Inflammatory macrophage (primary cell): ENCODE measurements at regions not wholly inside any gene's neighbourhood (a gene's known extent, or its start where the extent isn't known, plus 50 kb on each side); places are given as distances from the start of the nearest gene placed in this dataset.

Experiments
- DNase-seq, 2 donors: peaks; one replicate each; pipeline ENCODE4 v3.0.0-alpha.2; 2020 to 2022

DNA sequence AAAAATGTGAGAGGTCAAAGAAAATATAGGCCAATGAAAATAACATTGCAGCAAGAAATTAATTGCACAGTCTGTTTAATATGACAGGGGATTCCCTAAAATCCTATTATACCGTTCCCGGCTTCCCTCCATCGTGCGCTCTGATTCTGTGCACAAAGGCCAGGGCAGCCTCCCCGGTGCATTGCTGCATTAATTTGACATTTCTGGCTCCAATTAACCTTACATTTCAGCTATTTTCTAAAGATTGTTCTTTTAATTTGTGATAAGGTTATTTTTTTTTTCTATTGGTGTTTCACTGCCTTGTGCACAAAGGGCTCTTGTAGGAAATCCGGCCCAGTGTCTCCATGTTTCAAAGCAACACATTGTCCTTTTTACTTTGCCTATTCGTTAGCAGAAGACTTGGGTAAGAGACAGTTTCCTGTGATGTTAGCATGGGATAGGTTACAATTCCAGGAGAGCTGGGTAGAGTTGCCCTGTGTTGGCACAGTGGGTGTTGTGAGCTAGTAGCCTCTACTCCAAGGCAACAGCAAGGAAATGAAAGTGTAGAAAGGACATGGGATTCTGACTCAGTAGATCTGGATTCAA is 257.3 kb upstream of the IGF1R start:
- DNase-seq = no peak

DNA sequence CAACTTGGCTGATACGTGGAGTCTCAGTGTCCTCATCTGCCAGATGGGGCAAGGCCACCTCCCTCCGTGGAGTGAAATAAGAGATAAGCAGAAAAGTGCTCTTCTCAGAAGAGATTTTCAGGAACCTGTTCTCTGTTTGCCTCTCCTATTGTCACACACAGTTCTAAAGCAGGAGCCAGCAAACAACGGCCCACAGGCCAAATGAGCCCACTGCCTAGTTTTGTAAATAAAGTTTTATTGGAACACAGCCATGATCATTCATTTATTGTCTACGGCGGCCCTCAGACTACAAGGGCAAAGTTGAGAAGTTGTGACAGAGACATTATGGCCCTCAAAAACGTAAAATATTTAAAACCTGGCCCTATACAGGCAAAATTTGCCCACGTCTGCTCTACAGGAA is 256.8 kb upstream of the IGF1R start:
- DNase-seq = no peak

DNA sequence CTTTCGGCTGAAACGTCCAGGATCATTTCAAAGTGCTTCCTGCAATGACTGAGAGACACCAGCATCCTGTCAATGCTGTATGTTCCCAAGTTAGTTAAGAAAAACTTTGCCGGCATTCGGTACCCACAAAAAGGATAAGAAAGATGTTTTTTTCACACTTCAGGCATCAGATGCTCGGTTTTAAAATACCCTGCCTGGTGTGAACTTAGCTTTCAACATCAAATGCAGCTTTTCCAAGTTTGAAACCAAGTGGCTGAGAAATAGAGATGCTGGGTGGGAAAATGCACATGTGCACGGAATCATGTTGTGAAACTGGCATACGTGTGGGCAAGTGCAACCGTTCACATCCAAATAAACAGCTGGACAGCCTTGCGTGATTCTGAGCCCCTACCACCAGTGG is 254.9 kb upstream of the IGF1R start:
- no peak for DNase-seq

DNA sequence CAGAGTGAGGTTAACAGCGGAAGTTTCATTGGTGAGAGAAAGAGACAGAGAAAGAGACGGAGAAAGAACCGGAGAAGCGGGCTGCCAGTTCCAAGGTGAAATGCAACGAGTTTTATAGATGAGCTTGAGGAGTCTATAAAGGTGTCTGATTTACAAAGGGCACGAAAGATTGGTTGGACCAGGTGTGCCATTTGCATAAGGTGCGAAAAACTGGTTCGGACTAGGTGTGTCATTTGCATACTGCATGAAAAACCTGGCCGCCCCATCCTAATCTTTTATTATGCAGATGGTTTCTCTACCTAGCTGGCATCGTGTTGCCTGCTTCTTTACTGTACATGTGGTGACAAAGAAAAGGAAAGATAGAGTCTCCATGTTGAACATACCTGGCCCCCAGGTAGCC is 253.8 kb upstream of the IGF1R start:
- DNase-seq = no peak

DNA sequence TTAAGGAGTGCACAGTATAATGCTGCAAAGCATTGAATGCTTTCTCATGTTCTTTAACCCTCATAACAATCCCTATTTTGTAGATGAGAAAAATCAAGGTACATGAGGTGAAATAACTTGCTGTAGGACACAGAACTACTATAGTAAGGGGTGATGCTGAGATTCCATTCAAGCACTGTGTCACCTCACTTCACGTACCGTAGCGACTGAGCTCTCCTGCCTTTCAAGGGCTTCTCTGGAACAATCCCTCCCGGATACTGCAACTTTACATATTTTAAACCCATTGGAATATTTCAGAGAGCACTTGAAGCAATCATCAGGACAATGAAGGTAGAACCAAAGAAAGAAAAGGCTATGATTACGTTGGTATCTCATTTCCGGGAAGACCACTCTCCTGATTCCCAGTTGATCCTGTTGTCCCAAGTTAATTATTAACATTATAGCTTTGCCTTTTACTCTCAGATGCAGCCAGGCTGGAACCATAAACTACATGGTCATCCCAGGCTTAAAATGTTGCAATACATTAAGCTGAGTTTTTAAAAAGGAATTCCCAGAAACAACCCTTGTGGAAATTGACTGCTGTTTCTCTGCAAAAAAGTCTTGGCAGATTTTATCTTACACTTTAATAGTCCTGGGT is 252.2 kb upstream of the IGF1R start:
- DNase-seq = no peak

DNA sequence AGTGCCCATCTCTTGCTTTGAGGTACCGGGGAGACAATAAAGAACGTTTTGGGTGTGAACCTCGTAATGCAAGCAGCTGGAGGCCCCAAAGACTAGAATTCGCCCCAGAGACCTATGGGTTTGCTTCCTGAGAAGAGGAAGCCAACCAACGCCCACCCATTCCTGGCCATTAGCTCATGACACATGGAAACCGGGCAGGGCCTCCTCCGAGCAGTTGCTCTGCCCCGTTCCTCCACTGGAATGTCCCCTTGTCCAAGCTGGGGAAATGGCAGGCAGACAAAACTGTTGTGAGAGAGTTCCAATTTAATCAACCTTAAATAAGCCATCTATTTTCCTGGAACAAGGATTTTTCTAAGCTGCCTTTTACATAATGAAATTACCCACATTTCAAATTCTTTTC is 250.9 kb upstream of the IGF1R start:
- DNase-seq = peak in 1 of 2 donors; percentile 11

DNA sequence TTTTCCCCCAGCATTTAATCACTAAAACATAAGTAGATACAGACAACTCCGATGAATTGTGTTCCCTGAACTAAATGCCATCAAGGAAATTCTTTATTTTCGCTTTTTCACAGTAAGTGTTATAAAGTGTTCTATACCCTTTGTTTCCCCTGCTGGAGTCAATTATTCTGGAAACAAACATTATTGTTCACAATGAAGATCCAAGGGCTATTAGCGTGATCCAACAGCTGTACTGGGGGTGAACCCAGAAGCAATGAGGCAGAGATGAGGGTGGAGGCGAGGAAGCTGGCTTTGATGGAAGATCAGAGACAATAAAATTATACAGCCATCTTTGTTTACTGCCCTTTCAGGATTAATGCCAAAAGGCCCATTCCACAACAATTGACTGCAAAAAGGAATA is 250.3 kb upstream of the IGF1R start:
- no peak for DNase-seq

DNA sequence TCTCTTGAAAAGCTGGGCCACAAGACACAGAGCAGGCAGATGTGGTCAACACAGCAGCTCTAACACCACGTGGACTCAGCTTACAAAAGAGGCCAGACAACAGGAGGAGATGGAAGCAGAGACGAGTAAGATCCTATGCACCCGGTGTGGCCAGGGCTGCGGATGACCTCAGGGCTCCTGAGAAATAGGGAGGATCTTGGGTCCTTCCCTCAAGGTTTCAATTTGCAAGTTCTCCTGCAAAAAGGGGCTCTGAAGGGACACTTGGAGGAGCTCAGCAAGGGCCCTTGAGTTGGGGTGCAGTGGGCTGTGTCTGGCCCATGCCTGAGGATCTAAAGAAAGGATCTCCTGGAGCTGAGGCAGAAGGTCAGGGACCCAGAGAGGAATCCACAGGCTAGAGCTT is 249.5 kb upstream of the IGF1R start:
- no peak for DNase-seq

DNA sequence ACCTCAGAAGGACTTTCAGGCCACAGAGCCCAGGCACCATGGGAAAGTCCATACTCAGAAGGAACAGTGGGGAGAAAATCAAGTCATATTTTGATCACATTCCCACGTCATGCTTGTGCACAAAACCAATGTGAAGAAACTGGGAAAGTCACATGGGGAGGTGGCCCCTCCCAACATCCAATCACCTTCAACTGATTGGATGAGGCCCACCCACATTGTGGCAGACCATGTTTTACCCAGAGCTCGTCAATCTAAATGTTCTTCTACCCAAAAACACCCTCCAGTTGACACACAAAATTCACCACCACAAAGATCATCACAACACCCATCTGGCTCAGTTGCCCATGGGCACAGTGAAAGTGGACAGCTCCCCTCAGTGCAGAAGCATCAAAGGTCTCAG is 248.2 kb upstream of the IGF1R start:
- no peak for DNase-seq

DNA sequence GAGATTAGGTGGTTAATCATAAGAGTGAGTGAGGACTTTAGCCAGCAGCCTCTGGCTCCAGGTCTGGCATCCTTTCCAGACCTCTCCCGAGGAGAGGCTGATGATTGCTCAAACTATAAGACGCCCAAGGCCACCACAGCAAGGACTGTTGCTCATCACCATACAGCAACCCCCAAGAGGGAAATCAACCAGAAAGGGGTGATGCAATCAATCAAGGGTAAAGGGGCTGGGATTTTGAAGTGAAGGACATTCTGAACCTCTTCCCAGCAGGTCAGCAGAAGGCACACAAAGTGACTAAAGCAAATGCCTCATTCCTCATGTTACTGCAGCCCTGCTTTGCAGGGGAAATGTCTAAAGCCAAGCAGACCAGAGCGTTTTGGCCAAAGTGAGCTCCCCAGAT is 247.3 kb upstream of the IGF1R start:
- no peak for DNase-seq

DNA sequence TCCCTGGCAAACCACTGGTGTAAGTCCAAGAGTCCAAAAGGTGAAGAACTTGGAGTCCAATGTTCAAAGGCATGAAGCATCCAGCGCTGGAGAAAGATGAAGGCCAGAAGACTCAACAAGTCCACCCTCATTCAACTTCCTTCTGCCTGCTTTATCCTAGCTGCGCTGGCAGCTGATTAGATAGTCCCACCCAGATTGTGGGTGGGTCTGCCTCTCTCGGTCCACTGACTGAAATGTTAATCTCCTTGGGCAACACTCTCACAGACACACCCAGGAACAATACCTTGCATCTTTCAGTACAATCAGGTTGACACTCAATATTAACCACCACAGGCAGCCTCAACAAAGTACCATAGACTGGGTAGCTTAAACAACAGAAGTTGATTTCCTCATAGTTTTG is 245.9 kb upstream of the IGF1R start:
- DNase-seq = no peak

DNA sequence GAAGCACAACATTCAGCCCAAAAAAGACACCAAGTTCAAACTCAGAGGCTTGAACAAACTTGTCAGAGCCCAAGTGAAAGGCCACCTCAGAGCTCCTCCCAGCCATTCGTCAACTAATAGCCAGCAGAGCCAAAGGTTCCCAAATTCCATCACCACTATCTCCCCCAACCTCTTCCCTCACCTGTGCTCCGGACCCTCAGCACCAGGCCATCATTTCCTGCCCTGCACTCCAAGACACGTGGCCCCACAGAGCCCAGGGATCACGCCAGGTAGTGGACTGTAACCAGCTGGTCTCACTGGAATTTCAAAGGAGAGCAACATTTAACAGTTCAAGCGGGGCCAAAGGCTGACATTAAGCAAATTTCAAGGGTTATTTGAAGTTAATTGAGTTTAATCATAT is 245.2 kb upstream of the IGF1R start:
- DNase-seq = no peak

DNA sequence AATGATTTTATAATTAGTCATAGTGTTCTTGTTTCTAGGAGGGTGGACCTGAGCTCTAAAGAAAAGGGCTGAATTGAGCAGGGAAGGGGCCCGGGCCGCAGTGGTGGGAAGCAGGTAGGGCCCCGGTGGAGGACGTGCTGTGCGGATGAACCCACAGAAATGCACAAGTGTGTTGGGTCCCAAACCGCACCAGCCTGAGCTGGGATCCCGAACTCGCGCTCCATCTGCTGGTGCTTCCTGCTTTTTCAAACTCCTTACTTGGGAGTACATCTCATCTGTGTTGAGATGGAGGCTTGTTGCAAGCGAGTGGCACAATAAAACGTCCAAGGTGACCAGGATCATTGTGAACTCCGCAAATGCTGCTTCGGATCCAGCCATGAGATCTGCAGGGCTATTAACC is 244.8 kb upstream of the IGF1R start:
- DNase-seq = no peak

DNA sequence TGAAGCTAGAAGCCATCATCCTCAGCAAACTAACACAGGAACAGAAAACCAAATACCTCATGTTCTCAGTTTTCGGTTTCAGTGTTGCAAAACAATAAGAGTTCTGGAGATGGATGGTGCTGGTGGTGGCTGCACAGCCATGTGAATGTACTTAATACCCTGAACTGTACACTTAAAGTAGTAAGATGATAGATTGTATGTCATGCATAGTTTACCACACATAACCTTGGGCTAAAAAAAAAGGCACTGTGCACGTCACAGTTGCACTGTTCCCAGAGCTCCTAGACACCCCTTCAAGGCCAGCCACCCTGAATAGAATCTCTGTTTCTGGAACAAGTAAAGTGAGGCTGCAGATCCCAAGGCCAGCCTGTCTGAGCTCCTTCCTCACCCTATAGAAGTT is 243.3 kb upstream of the IGF1R start:
- DNase-seq = no peak

DNA sequence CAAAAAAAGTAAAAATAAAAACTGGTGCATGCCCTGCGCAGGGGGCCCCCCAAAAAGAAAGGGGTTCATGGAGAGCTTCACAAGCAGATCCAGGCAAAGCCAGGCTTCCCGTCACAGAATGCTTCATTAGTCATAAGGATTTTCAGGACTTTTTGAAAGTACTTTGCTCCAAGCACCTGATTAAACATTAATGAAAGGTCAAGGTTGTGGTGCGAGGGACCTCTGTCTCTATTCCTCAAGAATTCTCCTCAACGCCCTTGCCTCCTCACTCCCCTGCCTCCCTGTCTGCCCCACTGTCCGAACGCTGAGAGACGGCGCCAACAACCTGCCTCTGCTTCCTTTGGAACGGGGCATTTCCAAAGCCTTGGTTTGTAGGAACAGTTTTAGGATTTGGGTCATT is 240.1 kb upstream of the IGF1R start:
- no peak for DNase-seq

DNA sequence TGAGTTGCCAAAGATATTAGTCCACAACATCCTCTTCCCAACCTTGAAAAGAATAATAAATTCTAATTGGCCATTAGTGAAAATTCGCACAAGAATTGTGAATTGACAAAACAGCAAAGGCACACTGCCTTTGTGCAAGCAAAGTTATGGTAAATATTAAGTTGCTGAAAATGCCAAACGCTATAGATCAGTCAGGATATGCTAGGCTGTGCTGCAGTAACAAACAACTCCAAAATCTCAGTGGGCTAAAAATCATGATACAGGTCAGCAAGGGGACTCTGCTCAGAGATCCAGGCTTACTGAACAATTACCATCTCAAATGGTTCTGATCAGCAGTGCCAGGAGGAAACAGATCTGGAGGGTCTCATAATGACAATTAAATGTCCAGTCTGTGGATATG is 238.0 kb upstream of the IGF1R start:
- no peak for DNase-seq

DNA sequence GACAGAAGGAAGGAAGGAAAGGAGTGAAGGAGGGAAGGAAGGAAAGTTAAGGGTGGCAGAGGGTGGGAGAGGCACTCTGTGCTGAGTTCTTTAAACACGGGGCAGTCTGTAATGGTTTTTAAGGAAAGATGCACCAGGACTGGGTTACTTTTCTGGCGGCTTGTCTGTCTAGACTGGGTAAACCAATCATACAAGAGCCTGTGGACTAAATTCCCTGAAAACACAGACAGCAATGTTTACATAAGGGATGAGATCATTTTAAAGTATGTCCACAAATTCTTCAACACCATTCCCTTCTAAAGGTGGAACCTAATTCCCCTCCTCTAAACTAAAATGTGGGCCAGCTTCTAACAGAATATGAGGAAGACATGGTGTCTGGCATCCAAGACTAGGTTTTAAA is 235.5 kb upstream of the IGF1R start:
- DNase-seq = no peak

DNA sequence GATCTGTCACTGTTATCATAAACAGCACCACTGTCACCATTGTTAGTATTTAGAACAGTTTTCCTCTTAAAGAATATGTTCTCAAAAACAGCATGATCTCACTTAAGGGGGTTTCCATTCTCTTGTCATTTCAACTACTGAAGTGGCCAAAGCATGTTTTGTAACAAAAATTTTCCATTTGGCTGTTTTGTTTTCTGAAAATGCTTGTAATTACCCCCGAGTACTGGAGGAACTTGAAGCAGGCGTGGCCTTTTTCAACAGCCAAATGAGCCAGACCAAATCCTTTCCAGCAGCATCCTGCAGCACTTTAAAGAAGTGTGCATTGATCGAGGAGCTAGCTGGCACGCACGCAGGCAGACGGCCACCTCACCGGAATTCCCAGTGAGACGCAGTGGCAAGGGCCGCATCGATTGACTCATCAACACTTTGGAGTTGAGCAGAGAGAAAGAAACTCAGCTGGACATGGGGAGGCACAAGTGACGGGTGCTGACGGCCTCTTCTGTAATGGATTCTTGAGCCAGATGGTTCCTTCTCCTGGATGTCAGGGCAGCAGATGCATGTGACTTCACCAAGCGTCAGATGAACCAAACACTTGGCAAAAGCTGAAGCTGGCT is 234.3 kb upstream of the IGF1R start:
- DNase-seq = no peak

DNA sequence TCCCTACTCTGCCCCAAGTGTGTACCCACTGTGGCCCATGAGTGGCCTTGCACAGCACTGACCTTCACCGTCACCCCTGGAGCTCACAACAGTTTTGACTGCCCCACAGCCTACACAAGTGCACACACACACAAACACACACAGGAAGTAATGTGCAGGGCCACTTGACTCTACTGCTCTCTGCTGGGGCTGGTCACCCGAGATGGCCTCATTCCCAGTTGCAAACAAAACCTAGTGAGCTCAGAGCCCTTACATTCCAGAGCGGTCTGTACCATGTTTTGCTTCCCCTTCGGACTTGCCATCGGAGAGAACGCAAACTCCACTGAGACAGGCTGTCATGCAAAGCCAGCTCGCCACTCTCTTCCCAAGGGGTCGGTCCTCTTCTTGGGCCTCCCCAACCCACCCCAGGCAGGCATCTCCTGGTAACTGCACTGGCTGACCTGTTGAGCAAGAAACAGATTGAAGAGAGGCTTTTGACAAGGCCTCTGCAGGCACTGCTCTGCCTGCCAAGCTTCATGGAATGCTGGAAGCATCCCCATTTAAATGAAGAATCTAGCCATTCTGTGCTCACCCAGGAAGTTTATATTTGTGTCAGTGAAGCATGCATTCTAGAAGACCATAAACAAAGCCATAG is 232.0 kb upstream of the IGF1R start:
- DNase-seq = no peak

DNA sequence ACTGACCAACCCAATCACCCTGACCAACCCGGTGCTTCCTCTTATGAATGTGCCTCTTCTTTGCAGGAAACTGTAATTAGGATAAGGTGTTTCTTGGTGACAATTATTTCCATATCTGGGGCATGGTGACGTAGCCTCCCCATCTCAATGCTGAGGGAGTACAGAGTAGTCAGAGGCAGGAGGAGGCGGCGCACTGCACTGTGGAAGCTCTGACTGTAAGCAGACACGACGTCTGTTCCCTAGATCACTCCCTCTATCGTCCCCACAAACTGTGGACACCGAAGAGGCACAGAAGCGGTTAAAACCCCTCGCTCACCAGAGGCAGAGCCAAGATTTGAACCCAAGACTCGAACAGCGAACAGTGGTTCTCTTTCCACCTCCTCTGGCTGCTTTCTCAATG is 231.0 kb upstream of the IGF1R start:
- DNase-seq = no peak

DNA sequence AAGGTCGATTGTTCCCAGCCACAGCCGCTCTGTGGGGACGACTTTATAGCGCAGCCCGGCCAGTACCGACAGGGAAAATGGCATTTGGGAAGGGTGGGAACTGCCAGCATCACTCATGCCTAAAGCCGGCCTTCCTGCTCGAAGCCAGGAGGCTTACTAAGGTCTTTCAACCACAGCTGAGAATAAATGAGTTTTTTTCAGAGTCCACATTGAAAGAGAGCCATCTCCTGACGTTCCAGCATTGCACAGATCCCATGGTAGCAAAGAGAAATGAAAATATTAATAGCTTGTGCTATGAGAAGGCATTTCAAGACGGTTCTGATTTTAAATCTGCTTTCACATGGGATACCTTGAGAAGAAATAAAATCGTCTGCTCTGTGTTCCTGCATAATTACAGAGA is 230.2 kb upstream of the IGF1R start:
- no peak for DNase-seq

DNA sequence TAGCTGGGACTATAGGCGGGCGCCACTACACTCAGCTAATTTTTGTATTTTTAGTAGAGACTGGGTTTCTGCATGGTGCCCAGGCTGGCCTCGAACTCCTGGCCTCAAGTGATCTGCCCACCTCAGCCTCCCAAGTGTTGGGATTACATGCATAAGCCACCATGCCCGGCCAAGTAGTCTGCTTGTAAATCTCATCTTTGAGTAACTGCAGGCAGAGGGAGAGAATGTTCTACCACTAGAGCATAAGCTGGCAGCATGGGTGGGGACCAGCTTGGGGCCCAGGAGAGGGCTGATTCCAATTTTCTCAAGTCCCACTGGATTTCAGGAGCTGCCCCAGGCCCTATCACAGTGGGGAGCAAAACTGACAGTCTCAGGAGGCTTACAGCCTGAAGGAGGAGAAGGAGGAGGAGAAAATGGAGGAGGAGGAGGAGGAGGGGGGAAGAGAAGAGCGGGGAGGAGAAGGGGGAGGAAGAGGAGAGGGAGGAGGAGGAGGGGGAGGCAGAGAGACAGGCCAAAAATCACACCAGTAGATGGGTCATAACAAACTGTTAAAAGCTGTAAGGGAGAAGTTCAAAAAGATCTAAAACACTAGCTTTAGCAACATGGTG is 229.1 kb upstream of the IGF1R start:
- DNase-seq = no peak

DNA sequence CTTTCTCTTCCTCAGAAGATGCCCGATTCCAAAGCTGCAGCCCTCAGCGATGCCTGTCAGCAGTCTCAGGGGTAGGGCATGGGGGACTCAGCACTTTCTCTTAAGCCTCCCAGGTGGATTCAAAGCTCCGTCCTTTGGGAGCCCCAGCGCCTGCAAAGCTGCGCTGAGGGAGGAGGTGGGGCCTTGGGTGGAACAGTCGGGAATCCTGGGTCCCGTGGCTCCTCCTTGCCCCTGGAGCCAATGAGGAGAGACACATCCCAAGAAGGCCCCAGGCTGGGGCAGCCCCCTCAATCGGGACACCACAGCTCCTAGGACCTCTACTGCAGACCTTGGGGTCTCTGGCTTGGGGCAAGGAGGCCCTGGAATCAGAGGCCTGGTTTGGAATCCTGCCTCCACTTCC is 227.5 kb upstream of the IGF1R start:
- no peak for DNase-seq
